GM12865 (cell line): ENCODE measurements at regions not wholly inside any gene's neighbourhood (a gene's known extent, or its start where the extent isn't known, plus 50 kb on each side); places are given as distances from the start of the nearest gene placed in this dataset.
A peak's percentile ranks its signal among the peaks of the same experiment; 100 is the strongest.

Experiments
- DNase-seq: peaks from one replicate; pipeline ENCODE4 v3.0.0; 2010; ENCODE audit warnings: low read depth
- H3K4me3 ChIP-seq: 2 replicates; pipeline ENCODE4 v1.5.1; 2011; ENCODE audit warnings: mild to moderate bottlenecking, low read depth, low read length, control low read depth
- CTCF ChIP-seq: IDR thresholded peaks from 2 replicates; pipeline ENCODE4 v1.5.1; 2011; ENCODE audit warnings: low read length, control low read depth, low read depth, inconsistent platforms; ENCODE audit not compliant: insufficient read depth; ENCODE audit errors: missing control alignments

- H3K4me3 ChIP-seq: no peak overlapping the region
- no peak for DNase-seq
- no peak for TF ChIP-seq CTCF
Observed at GRCh38 chr3:168968609-168969008, 694.9 kb downstream of the MECOM start.

GRCh38 chr3:168964736-168965135 is 698.8 kb downstream of the MECOM start:
- no peak for DNase-seq
- no peak for TF ChIP-seq CTCF
- no peak overlapping the region for H3K4me3 ChIP-seq

GRCh38 chr3:168961271-168961670 is 702.2 kb downstream of the MECOM start:
- H3K4me3 ChIP-seq: no peak overlapping the region
- DNase-seq: no peak

GRCh38 chr3:168959731-168960130 is 703.8 kb downstream of the MECOM start:
- no peak for DNase-seq
- H3K4me3 ChIP-seq: no peak overlapping the region
- TF ChIP-seq CTCF: no peak

More at GRCh38 chr3:168961271-168961670, 702.2 kb downstream of the MECOM start:
- no peak for TF ChIP-seq CTCF

GRCh38 chr3:168958466-168958865 is 705.0 kb downstream of the MECOM start:
- DNase-seq: no peak
- no peak for TF ChIP-seq CTCF
- H3K4me3 ChIP-seq: no peak overlapping the region

GRCh38 chr3:168956076-168956475 is 707.4 kb downstream of the MECOM start:
- no peak for DNase-seq
- H3K4me3 ChIP-seq: no peak overlapping the region
- TF ChIP-seq CTCF: no peak

GRCh38 chr3:168952551-168952950 is 711.0 kb downstream of the MECOM start:
- DNase-seq: peak; percentile 5
- TF ChIP-seq CTCF: no peak
- H3K4me3 ChIP-seq: no peak overlapping the region
